GM12875 (cell line): ENCODE measurements at regions not wholly inside any gene's neighbourhood (a gene's known extent, or its start where the extent isn't known, plus 50 kb on each side); places are given as distances from the start of the nearest gene placed in this dataset.

Experiments
- H3K4me3 ChIP-seq: one replicate; pipeline ENCODE4 v1.5.1; 2011; ENCODE audit warnings: low read depth, low read length, control low read depth
- CTCF ChIP-seq: IDR thresholded peaks from 2 replicates; pipeline ENCODE4 v1.5.1; 2011; ENCODE audit warnings: low read depth, mild to moderate bottlenecking, control low read depth, inconsistent platforms, low read length, moderate library complexity, borderline replicate concordance; ENCODE audit not compliant: insufficient read depth

- H3K4me3 ChIP-seq: no peak overlapping the region
- no peak for TF ChIP-seq CTCF
These were observed 147.3 kb upstream of the WNT4 start for GRCh38 chr1:22290157-22290556.

- TF ChIP-seq CTCF: no peak
- H3K4me3 ChIP-seq: no peak overlapping the region
These were observed 147.7 kb upstream of the WNT4 start for GRCh38 chr1:22290611-22291010.

- H3K4me3 ChIP-seq: no peak overlapping the region
- no peak for TF ChIP-seq CTCF
These were observed 148.2 kb upstream of the WNT4 start for GRCh38 chr1:22291057-22291456.

- H3K4me3 ChIP-seq: no peak overlapping the region
- no peak for TF ChIP-seq CTCF
These were observed 148.6 kb upstream of the WNT4 start for GRCh38 chr1:22291494-22291893.

DNA sequence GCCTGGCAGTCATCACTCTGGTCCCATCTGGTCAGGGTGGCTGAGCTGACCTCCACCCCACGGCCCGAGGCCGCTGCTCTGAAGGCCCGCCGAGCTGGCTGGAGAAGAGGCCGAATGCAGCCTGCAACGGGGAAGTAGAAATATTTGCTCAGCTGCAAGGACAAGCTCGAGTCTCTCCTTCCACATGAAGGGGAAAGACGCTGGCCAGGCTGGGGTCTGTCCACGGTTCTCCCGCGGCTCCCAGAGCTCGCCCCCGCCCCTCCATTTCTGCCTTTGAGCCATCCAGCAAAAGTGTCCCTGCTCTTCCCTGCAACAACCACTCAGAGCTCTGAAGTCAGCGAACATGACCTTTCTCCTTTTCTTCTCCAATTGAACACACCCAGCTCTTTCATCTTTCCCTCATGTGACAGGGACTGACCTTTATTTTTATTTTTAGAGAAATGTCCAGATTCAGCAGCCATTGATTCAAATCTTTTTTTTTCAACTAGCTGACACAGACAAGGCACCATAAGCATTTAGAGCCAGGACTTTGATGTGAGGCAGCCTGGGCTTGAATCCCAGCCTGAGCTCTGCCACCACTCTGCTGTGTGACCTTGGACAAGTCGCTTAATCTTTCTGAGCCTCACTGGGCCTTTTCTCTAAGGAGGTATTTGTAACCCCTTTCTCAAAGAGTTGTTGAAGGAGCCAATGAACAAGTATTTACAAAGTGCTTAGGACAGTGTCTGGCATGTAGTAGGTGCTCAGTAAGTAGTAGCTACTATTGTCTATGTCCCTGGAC is 149.3 kb upstream of the WNT4 start:
- TF ChIP-seq CTCF: no peak
- no peak overlapping the region for H3K4me3 ChIP-seq

DNA sequence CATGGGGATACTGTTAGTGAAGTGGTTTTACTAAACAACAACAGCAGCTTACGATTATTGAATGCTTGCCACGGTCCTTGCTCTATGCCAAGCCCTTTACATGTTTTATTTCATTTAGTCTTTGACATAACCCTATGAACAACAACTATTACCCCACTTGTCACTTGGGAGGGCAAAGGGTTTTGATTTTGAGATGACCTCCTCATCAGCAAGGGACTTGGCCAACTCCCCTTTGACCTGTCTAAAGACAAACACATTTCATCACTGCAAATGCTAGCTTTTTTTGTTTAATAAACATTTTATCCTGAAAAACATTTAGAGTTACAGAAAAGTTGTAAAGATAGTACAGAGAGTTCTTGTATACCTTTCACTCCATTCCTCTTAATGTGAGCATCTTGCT is 152.5 kb upstream of the WNT4 start:
- H3K4me3 ChIP-seq: no peak overlapping the region
- TF ChIP-seq CTCF: no peak

DNA sequence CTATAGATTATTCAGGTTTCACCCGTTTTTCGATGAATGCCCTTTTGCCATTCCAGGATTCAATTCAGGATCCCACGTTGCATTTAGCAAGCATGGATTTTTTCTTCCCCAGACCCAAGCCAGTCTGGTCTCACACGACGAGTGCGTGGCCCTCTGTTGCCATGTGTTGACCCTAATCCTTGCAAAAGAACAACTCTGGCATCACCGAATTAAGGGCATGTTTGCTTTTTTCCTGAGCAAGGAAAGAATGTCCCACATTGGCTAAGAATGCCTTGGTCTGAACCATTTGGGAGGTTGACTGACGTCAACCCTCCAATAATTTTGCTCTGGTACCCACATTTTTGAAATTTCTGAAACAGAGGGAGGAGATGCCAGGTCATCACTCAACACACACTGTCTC is 153.0 kb upstream of the WNT4 start:
- no peak for TF ChIP-seq CTCF
- no peak overlapping the region for H3K4me3 ChIP-seq
